Ishikawa (cell line): ENCODE measurements at regions not wholly inside any gene's neighbourhood (a gene's known extent, or its start where the extent isn't known, plus 50 kb on each side); places are given as distances from the start of the nearest gene placed in this dataset.

Experiments
- CREB1 ChIP-seq: IDR thresholded peaks from 2 replicates; pipeline ENCODE4 v1.6.1; 2012; ENCODE audit warnings: low read depth
- EP300 ChIP-seq: IDR thresholded peaks from 2 replicates; pipeline ENCODE4 v1.6.1; 2012; ENCODE audit warnings: borderline replicate concordance
- NFIC ChIP-seq: IDR thresholded peaks from 2 replicates; pipeline ENCODE4 v1.6.1; 2012
- RAD21 ChIP-seq: IDR thresholded peaks from 2 replicates; pipeline ENCODE4 v1.6.1; 2012; ENCODE audit warnings: low read depth
- TAF1 ChIP-seq: IDR thresholded peaks from 2 replicates; pipeline ENCODE4 v1.6.1; 2012; ENCODE audit warnings: low read depth, mild to moderate bottlenecking

DNA sequence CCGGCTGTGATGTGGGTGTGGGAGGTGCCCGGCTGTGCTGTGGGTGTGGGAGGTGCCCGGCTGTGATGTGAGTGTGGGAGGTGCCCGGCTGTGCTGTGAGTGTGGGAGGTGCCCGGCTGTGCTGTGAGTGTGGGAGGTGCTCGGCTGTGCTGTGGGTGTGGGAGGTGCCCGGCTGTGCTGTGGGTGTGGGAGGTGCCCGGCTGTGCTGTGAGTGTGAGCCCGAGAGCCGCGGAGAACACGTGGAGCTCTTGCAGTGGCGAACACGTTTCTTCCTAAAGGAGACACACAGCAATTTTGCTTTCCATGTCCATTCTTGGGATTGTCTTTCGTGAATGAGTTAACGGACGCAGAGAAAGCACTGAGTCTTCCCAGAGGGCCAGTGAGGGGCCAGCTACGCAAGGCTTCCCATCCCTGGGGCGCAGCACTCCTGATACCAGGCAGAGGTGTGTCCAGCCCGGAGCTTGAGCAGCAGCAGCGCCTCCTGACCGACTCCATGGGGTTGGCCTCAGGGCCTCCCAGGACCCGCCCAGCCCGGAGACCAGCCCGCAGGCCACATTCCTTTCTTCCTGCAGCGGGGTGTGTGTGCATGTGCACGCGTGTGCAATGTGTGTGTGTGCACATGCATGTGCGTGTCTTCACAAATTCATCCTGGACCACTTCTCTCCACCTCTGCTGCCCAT, 245.0 kb upstream of the B3GAT1 start:
- TF ChIP-seq TAF1, result no peak
- no peak for TF ChIP-seq CREB1
- TF ChIP-seq EP300, result no peak
- TF ChIP-seq RAD21, result no peak
- no peak for TF ChIP-seq NFIC
